Calu3 (cell line): ENCODE measurements at regions not wholly inside any gene's neighbourhood (a gene's known extent, or its start where the extent isn't known, plus 50 kb on each side); places are given as distances from the start of the nearest gene placed in this dataset.
"Not testable (repeated sequence)": the region's sequence is repeated elsewhere in the genome, so short reads cannot be mapped to it uniquely, and the experiment has no call there.

ENCODE experiments used
- BruUV-seq: library from RNA; stranded (reverse); fragments of 400-500 nt; replicated peaks from 2 replicates; lab custom pipeline; 2021; lab: Mats Ljungman, UMichigan
- CTCF ChIA-PET: fragments of 300-600 bp; sonication (Branson Sonifier 250); formaldehyde crosslinking; loops from one replicate; lab custom pipeline; 2022; ENCODE audit warnings: antibody characterized with exemption; lab: Charles Lee
- DNase-seq: peaks from one replicate; pipeline ENCODE4 v3.0.0; 2022
- H3K27ac Mint-ChIP-seq: one replicate; pipeline ENCODE4 v1.8.0; 2022; ENCODE audit warnings: mixed read lengths; ENCODE audit not compliant: unreplicated experiment
- H3K27me3 Mint-ChIP-seq: one replicate; pipeline ENCODE4 v1.8.0; 2022; ENCODE audit warnings: mixed read lengths; ENCODE audit not compliant: unreplicated experiment
- H3K36me3 Mint-ChIP-seq: one replicate; pipeline ENCODE4 v1.8.0; 2022; ENCODE audit warnings: mild to moderate bottlenecking, moderate library complexity, mixed read lengths; ENCODE audit not compliant: insufficient read depth, unreplicated experiment
- H3K4me1 Mint-ChIP-seq: one replicate; pipeline ENCODE4 v1.8.0; 2022; ENCODE audit warnings: mild to moderate bottlenecking, low read depth, mixed read lengths; ENCODE audit not compliant: unreplicated experiment
- H3K4me3 Mint-ChIP-seq: one replicate; pipeline ENCODE4 v1.8.0; 2022; ENCODE audit warnings: mild to moderate bottlenecking, low read depth, moderate library complexity, mixed read lengths; ENCODE audit not compliant: unreplicated experiment
- H3K9me3 Mint-ChIP-seq: one replicate; pipeline ENCODE4 v1.8.0; 2022; ENCODE audit warnings: low read depth, mixed read lengths; ENCODE audit not compliant: unreplicated experiment
- intact Hi-C: fragments of 100-400 bp; cut with micrococcal nuclease; formaldehyde crosslinking; loops from one replicate; pipeline ENCODE4 v1.10.0; 2022; ENCODE audit not compliant: unreplicated experiment
- TF ChIP-seq, protein P1 (sequence below): fragments of 200-600 bp; IDR thresholded peaks from one replicate; pipeline ENCODE4 v1.8.0; 2022; ENCODE audit warnings: antibody characterized with exemption; ENCODE audit not compliant: unreplicated experiment

GRCh38 chr5:34455098-34455497 is 201.0 kb upstream of the RAI14 start:
- CTCF ChIA-PET: interaction anchor here (0.8 kb wide), 1 partner anchor 147 kb away, joined by 3 read pairs; no protein-coding TSS in a partner anchor
- BruUV-seq: no TSS peak
- no peak overlapping the region for H3K4me3 Mint-ChIP-seq
- H3K4me1 Mint-ChIP-seq: peaks cover 19% of the 10 kb centered on the region
- intact Hi-C loops: no loop called here
- no peak for DNase-seq
- no peaks in the 10 kb centered on the region for H3K27me3 Mint-ChIP-seq
- TF ChIP-seq, protein P1, sequence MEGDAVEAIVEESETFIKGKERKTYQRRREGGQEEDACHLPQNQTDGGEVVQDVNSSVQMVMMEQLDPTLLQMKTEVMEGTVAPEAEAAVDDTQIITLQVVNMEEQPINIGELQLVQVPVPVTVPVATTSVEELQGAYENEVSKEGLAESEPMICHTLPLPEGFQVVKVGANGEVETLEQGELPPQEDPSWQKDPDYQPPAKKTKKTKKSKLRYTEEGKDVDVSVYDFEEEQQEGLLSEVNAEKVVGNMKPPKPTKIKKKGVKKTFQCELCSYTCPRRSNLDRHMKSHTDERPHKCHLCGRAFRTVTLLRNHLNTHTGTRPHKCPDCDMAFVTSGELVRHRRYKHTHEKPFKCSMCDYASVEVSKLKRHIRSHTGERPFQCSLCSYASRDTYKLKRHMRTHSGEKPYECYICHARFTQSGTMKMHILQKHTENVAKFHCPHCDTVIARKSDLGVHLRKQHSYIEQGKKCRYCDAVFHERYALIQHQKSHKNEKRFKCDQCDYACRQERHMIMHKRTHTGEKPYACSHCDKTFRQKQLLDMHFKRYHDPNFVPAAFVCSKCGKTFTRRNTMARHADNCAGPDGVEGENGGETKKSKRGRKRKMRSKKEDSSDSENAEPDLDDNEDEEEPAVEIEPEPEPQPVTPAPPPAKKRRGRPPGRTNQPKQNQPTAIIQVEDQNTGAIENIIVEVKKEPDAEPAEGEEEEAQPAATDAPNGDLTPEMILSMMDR: no peak
- H3K9me3 Mint-ChIP-seq: no peaks in the 10 kb centered on the region
- no peaks in the 10 kb centered on the region for H3K36me3 Mint-ChIP-seq
- H3K27ac Mint-ChIP-seq: no peak overlapping the region

DNA sequence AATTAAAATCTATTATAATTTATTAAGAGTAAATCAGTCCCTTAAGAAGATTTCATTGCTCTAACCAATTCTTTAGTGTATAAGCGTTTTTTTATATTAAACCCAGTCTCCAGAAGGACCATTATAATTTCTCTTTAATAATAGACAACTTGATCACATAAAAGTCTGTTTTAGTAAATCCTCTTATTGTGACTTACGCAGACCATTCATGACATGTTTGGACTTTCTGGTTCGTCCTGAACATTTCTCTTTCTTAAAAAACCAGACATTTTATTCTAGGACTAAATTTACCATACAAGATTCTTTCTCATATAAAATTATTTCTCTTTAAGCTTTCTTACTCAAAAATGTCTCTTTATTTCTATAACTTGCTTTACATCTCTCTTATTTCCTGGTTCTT is 196.2 kb upstream of the RAI14 start:
- H3K4me3 Mint-ChIP-seq: no peak overlapping the region
- no peaks in the 10 kb centered on the region for H3K36me3 Mint-ChIP-seq
- intact Hi-C loops: loop anchor here (10.0 kb wide), 1 partner anchor 1015 kb away; the partner anchor contains the start of gene TARS1
- CTCF ChIA-PET: no interaction called here
- no peak for DNase-seq
- BruUV-seq: no TSS peak
- H3K27ac Mint-ChIP-seq: no peak overlapping the region
- no peaks in the 10 kb centered on the region for H3K27me3 Mint-ChIP-seq
- TF ChIP-seq, protein P1: no peak
- peaks cover 6% of the 10 kb centered on the region for H3K4me1 Mint-ChIP-seq
- H3K9me3 Mint-ChIP-seq: peaks cover 5% of the 10 kb centered on the region

- BruUV-seq: no TSS peak
- intact Hi-C loops: loop anchor here (10.0 kb wide), 1 partner anchor 1016 kb away; the partner anchor contains the start of gene TARS1
- no peak for DNase-seq
These were observed 195.6 kb upstream of the RAI14 start for GRCh38 chr5:34460496-34460895.

GRCh38 chr5:34464829-34465228 is 191.3 kb upstream of the RAI14 start:
- CTCF ChIA-PET: no interaction called here
- BruUV-seq: no TSS peak
- no peaks in the 10 kb centered on the region for H3K27me3 Mint-ChIP-seq
- TF ChIP-seq, protein P1: no peak
- no peak for DNase-seq
- intact Hi-C loops: loop anchor here (2.0 to 10.0 kb wide), 2 partner anchors 468 to 1020 kb away; partner anchors contain the start of gene TARS1
- peaks cover 39% of the 10 kb centered on the region for H3K4me1 Mint-ChIP-seq
- H3K4me3 Mint-ChIP-seq: peak overlapping the region; percentile 55
- H3K9me3 Mint-ChIP-seq: peaks cover 5% of the 10 kb centered on the region
- peaks cover 5% of the 10 kb centered on the region for H3K36me3 Mint-ChIP-seq
- H3K27ac Mint-ChIP-seq: peak overlapping the region; percentile 88

More at GRCh38 chr5:34460496-34460895, 195.6 kb upstream of the RAI14 start:
- Mint-ChIP-seq H3K9me3 (peaks cover 5% of the 10 kb centered on the region), H3K27me3 (no peaks in the 10 kb centered on the region), H3K4me3 (no peak overlapping the region), H3K4me1 (peaks cover 12% of the 10 kb centered on the region), H3K36me3 (no peaks in the 10 kb centered on the region), H3K27ac (no peak overlapping the region)
- CTCF ChIA-PET: no interaction called here
- TF ChIP-seq, protein P1: no peak

GRCh38 chr5:34465301-34465700 is 190.8 kb upstream of the RAI14 start:
- DNase-seq: peak; percentile 43
- Mint-ChIP-seq H3K4me3 (peak overlapping the region; percentile 55), H3K27ac (peak overlapping the region; percentile 88), H3K4me1 (peaks cover 44% of the 10 kb centered on the region)
- intact Hi-C loops: loop anchor here (2.0 to 10.0 kb wide), 2 partner anchors 468 to 1020 kb away; partner anchors contain the start of gene TARS1
- H3K27me3 Mint-ChIP-seq, CTCF ChIA-PET, H3K9me3 Mint-ChIP-seq, BruUV-seq, H3K36me3 Mint-ChIP-seq: not testable (repeated sequence)

GRCh38 chr5:34466519-34467388 is 189.4 kb upstream of the RAI14 start:
- Mint-ChIP-seq H3K27ac (peak overlapping the region; percentile 60), H3K4me1 (peaks cover 48% of the 10 kb centered on the region), H3K4me3 (peak overlapping the region; percentile 47)
- BruUV-seq, H3K9me3 Mint-ChIP-seq, H3K27me3 Mint-ChIP-seq, H3K36me3 Mint-ChIP-seq: not testable (repeated sequence)
- CTCF ChIA-PET: interaction anchor here (1.2 kb wide), 1 partner anchor 469 kb away, joined by 5 read pairs; no protein-coding TSS in a partner anchor
- peak; percentile 60 for DNase-seq
- intact Hi-C loops: loop anchor here (10.0 kb wide), 1 partner anchor 1022 kb away; the partner anchor contains the start of gene TARS1
